GM19035 (cell line): ENCODE measurements at regions not wholly inside any gene's neighbourhood (a gene's known extent, or its start where the extent isn't known, plus 50 kb on each side); places are given as distances from the start of the nearest gene placed in this dataset.

ENCODE experiments used
- ATAC-seq: cut with Tn5 transposase; IDR thresholded peaks from one replicate; pipeline ENCODE4 v1.9.1; 2021; ENCODE audit not compliant: unreplicated experiment

DNA sequence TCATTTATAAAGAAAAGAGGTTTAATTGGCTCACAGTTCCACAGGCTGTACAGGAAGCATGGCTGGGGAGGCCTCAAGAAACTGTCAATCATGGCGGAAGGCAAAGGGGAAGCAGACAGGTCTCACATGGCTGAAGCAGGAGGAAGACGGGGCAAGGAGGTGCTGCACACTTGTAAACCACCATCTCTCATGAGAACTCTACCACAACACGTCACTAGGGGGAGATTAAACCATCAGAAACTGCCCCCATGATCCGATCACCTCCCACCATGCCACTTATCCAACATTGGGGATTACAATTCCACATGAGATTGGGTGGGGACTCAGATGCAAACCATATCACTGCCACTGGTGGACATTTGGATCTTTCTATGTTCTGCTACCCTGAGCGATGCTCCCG is 351.4 kb downstream of the NPHP4 start:
- ATAC-seq: no peak

DNA sequence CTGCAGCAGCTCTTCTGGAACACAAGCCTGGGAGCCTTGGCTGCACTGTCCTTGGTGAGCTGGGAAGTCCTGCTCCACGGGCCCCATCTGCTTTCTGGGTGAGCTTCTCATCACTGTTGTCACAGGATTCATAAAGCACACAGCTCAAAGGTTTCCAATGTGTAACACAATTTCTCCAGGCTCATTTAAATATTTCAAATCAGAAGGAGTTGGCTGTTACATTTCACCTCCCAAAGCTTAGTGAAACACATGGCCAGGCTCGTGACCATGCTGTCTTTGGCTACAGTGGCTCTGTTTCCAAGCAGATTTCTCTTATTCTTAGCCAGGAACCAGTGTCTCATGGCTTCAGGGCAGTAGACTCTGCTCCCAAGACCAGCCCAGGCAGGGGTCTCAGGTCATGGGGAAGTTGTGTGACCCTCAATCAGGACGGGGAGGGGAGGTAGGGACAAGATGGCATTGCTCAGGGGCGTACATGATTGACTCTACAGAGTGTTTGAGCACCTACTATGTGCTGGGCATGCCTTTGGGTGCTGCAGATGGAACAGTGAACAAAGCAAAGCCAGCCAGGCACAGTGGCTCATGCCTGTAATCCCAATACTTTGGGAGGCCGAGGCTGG is 353.0 kb downstream of the NPHP4 start:
- no peak for ATAC-seq

DNA sequence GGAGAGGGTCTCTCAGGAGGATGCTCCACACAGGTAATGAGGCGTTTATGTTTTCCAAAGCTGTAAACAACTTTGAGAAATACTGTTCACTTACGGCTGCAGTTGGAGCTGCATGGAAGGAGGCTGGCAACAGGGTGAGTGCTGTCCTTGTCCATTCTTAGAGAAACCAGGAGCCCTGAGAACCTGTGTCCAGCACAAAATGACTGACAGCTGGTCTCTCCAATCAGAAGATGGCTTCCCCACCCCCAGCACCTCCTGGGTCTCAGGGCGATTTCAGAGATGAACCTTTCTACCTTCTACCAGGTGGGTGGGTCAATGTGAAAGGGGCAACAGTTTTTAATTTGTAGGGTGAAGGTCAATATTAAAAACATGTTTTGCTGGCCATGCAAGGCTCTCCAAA is 353.6 kb downstream of the NPHP4 start:
- ATAC-seq: no peak

DNA sequence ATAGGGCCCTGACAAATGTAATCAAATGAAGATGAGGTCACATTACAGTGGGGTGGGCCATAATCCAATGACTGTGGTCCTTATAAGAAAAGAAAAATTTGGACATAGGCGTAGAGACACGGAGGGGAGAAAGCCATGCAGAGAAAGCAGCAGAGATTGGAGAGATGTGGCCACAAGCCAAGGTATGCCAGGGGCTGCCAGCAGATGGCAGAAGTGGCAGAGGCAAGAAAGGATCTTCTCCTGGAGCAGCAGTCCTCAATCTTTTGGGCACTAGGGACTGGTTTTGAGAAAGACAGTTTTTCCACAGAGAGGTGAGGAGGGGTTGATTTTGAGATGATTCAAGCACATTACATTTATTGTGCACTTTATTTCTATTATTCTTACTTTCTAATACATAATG is 355.1 kb downstream of the NPHP4 start:
- ATAC-seq: no peak

DNA sequence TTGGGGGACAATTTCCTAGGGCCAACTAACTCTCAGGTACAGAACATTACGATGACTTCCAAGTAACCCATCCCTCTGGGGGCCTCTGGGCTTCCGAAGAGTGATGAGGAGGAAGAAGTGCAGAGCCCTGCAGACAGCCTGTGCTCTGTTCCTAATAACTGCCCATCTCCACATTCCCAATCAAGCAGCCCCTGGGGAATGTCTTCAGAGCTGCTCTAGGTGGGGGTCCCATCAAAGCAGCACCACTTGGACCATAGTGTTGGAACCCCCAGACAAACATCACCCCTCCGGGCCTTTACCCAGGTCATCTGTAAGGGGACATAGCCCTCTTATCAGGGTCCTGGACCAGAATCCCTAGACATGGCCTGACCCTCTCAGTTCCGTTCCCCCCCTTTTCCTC is 357.3 kb downstream of the NPHP4 start:
- no peak for ATAC-seq

DNA sequence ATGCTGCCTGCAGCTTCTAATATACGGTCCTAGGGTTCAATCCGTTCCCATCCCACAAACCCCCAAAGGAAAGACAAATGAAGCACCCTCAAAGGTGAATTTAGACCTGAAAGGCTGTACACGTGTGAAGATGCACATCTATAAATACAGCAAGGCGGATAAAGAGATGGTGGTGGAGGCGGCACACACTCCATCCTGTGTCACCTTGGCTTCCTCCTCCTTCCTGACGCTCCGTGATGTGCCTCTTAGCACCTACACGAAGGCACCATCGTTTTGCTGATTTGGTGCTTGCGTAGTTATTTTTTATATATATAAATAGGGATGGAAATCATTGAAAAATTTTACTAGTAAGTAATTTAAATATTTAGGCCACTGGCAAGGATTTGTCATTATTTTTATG is 359.4 kb downstream of the NPHP4 start:
- ATAC-seq: no peak

DNA sequence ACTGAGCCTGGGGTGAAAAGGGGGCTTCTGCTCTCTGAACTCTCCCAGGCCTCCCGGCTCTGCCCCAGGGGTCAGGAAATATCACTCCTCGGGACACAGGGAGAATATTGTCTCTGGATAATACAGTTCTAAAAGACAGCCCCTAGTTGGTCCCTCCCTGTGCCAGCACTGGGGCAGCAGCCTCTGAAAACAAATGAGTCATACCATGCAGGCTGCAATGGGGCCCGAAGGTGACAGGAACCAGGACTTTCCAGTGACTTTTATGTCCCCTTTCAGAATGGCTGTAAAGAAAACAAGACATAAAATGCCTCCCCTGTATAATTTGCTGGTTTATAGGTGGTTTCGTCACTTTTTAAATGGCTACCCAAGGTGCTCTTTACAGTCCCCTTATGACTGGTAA is 360.0 kb downstream of the NPHP4 start:
- no peak for ATAC-seq

DNA sequence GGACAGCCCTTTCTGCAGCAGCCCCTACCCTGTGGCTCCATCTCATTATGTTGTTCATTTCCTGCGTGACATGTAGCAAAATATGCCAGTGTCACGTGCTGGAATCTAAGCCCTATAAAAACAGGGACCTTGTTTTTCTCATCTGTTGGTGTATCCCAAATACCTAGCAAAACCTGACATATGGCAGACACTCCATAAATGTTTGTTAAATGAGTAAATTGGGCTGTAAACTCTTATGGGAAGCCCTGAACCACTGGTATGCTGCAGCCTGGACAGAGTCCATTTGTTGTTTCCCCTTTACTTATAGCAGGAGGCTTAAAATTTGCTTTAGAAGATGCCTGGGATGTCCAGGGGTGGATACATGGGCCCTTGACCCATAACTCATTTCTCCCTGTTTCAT is 363.8 kb downstream of the NPHP4 start:
- no peak for ATAC-seq

DNA sequence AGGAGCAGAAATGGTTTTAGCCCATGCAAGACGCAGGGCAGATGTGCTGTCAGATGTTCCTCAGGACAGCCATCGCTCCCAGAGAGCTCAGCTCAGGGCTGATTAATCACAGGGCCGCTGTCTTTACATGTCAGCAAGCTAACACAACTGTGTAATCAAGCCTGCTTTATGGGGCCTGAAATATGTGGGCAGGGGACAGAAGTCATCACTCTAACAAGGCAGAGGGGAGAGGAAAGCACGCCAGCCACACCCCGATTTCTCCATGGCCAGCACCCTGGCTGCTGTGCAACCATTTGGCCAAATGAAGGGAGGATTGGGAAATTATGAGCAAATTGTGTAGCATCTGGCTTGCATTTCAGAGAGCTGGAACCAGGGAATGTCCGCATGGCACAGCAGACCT is 368.8 kb downstream of the NPHP4 start:
- no peak for ATAC-seq

DNA sequence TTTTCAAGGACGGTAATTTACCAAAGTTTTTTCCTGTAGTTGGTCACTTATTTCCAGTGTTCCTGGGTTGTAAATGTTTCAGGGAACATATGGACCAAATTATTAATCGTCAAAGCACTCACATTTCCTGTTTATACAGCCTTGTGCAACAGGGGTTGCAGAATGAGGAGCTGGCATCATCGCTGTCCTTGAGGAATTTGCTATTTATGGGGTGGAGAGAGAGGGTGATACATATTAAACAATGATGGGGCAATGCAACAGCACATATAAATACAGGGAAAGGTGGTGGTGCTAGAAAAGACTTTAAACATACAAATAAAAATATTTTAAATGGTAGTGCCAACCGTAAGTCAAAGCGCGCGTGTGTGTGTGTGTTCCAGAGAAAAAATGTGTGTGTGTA is 369.8 kb downstream of the NPHP4 start:
- ATAC-seq: no peak

DNA sequence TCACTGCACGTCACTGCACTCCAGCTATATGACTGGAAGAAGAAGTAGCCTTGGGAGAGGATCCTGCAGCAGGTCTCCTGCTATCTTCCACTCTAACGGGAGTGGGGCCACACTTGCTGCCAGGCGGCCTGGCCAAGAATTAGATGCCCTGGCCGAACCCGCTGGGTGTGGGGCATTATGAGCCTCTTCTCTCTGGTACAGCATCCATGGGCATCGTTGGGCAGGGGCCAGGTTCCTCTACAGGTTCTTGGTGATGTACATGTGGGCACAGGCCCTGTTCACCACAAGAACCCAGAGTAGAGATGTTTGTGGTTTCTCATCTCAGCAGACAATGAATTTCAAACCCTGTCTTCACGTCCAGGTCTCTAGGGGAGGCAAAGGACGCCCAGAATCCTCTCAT is 370.5 kb downstream of the NPHP4 start:
- no peak for ATAC-seq

DNA sequence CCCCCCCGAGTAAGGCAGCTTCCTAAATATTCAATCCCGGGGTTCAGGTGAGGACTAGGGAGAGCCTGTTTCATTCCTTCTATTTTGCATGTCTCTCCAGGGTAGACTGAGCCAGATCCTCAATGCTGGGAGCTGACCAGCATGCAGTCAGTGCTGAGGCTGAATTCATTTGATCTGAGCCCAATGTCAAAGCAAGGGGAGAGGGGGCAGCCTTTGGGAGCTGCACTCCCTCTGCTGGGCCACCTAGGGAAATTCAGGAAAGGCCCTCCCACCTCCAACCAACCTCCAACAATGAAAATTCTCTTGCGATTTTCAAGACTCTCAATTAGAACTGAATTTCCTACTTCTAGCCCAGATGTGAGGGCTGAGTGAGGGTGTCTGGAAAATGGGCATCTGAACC is 371.2 kb downstream of the NPHP4 start:
- no peak for ATAC-seq

DNA sequence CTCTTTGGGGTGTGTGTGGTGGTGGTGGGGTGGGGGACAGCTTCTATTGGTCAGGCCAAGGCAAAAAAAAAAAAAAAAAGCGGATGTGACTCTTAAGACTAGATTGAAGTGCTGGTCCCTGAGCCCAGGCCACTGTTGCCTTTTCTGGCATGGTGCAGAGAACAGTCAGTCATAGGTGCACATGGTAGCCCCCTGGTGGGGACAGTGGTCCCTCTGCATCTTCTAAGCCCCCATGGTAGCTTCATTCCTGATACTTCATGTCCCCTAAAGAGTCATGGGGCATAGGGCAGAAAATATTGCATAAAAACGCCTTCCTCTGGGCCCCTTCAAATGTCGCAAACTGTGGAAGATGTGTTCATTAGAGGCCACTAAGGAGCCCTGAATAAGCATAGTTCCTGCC is 371.8 kb downstream of the NPHP4 start:
- no peak for ATAC-seq

DNA sequence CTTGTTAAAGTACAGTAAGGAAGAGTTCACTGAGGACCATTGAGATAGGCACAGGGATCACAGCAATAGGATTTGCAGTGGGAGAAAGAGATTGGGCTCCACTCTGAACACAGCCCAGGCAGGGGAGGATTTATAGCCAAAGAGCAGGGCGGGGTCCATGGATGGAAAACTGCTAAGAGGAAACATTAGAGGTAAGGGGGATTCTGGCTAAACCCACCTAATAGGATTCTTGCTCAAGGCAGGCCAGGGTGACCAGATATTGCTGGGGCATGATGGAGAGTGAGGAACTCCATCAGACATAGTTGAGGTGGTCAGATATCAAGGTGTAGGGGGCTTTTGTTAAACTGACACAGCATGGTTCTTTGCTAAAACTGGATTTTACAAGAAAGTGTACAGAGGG is 372.8 kb downstream of the NPHP4 start:
- ATAC-seq: no peak

DNA sequence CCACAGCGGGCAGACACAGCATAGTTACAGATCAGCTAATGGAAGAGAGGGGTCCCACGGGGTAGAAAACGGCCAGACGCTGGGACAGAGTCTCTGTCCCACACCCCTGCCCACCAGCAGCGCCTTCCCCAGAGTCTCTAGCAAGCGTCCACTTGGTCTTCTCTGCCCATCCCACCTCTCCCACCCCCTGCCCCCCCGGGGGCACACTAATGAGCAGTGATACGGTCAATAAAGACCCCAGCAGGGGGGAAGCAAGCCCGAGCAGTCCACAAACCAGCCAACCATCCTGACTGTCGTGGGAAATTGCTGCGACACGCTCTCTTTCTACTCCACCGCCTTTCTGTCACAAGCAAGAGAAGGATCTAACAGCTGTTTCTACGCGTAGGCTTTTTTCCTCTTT is 374.7 kb downstream of the NPHP4 start:
- ATAC-seq: no peak

DNA sequence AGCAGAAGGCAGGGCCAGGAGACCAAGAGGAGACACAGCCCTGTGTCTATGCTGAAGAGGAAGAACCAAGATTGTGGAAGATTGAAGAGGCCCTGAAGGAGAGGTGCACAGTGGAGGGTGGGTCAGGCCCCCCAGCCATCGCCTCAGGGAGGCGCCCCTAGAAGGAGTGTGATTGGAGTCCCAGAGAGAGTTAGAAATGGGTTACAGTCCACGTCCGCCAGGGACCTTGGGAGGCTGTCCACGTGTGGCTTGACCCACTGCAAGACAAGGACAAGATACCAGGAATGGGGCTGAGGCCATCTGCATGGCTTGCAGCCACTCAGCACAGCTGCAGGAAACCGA is 375.1 kb downstream of the NPHP4 start:
- ATAC-seq: no peak

DNA sequence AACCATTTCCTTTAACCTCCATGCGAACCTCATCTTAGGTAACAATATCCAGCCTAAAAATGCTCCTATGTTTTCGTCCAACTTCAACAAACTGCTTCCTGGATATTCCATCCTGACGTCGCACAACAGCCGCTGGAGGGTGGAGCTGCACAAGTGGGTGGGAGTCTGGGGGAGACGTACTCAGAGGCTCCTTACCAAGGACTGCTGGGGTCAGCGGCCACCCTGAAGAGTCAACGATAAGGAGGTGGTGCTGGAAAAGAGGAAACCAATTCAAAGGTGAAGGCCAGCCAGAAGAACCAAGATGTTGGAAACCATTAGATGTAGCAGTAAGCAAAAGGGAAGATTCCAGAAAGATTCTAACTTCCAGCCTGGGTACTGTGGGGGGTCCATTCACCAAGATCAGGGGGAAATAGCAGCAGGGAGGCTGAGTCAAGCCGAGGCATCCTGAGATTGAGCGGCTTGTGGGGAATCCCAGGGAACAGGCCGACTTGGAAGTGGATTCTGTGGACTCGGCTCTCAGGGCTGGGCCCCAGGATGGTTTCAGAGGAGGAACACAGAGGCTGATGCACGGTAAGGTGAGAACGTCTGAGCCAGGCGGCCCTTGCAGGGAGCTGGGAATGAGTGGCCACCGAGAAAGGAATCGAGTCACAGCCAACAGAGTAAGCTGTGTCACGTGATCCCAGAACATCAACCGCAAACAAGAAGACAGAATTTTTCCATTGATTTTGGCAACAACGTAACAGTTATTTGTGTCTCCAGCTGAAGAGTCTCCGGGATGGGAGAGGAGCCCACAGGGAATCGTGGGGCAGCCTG is 375.7 kb downstream of the NPHP4 start:
- no peak for ATAC-seq

DNA sequence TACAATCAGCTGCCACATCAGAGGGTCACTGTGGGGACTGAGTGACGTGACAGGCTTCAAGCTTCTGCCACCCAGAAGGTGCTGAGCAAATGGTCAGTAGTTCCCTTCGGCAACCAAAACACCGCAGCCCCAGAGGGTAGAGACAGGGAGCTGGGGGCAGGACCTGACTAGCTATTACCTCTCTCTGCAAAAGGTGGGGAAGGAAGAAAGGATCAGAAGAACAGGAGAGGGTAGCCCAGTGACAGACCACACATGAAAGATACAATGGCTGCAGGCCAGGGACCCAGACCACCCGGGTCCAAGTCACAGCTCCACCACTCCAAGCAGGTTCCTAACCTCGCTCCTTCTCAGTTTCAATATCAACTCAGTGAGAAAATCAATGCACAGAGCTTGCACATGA is 377.1 kb downstream of the NPHP4 start:
- ATAC-seq: no peak

DNA sequence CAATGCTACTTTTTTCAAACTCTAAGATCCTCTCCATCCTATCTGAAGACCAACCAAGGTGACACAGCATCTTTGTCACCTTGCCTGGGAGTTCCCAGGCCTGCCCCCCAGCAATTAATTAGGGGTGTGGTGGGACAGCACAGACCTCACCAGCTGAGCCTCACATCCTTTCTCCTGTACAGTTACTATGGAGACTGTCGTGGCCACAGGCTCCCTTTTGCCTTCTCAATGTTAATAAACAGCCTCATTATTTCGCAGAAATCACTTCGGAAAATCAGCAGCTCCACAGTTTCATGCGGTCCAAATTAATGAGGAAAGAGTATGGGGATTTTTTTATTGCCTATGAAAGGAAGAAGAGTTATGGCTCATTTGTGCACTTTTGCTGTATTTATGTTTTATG is 378.3 kb downstream of the NPHP4 start:
- ATAC-seq: no peak

DNA sequence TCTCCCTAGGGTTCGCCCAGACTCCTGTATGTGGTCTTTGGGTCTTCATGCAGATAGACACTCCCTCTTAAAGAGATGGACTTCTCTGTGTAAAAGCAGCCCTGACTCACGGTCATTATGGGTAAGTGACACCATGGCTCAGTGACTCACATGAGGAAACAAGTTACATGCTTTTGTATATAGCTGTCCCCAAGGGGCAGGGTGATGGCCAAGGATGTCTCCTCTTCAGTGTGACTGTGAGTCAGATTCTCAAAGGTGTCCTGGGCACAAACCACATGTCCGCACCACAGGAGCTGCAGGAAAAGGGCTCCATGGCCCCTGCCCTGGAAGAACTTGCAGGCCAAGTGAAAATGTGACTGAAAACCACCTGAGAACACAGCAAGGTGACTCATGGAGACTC is 380.4 kb downstream of the NPHP4 start:
- no peak for ATAC-seq

DNA sequence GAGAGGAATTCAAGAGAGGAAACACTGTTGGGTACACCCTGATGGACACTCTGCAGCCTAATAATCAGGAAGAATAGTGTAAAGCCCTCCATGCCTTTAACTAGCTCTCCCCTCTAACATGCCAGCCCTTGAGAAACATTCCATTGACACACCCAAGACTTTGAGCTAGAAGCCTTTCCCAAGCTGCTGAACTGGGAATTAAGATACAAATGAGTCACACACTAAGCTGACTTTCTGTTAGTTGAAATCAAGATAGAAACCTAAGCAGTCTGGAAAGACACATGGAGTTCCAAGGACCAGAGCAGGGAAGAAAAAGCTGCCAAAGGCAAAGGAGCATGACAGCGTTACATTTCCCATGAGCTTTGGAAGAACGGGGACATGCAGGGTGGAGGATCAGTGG is 380.8 kb downstream of the NPHP4 start:
- no peak for ATAC-seq

DNA sequence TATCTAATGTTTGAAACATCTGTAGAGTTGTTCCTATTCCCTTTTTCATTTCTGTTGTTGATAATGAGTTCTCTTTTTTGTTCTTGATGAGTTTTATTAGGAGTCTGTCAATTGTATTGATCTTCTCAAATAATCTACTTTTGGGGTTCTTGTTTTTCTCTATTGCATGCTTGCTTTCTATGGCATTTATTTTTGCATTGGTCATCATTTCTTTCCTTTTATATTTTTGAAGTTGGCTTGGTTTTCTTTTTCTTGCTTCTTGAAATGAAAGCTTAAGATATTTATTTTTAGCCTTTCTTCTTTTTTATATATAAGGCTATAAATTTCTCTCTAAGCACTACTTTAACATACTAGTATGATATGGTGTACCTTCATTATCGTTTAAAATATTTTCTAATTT is 381.8 kb downstream of the NPHP4 start:
- no peak for ATAC-seq
